Fibroblast of pulmonary artery (primary cell): ENCODE measurements at regions not wholly inside any gene's neighbourhood (a gene's known extent, or its start where the extent isn't known, plus 50 kb on each side); places are given as distances from the start of the nearest gene placed in this dataset.

Experiments
- DNase-seq: peaks from one replicate; pipeline ENCODE4 v3.0.0-alpha.2; 2010; ENCODE audit warnings: low read depth
- H3K4me3 ChIP-seq: replicated peaks from 2 replicates; pipeline ENCODE4 v1.5.1; 2011; ENCODE audit warnings: low read depth, mild to moderate bottlenecking, control low read depth, low read length, moderate library complexity
- CTCF ChIP-seq: IDR thresholded peaks from 2 replicates; pipeline ENCODE4 v1.5.1; 2011; ENCODE audit warnings: mild to moderate bottlenecking, control low read depth, low read length, inconsistent platforms; ENCODE audit errors: missing control alignments

- no peak overlapping the region for H3K4me3 ChIP-seq
- no peak for TF ChIP-seq CTCF
- DNase-seq = no peak
These were observed 61.1 kb upstream of the ARID5B start for GRCh38 chr10:61840403-61840802.

GRCh38 chr10:61841338-61841875 lies 60.1 kb upstream of the ARID5B start:
- no peak overlapping the region for H3K4me3 ChIP-seq
- no peak for TF ChIP-seq CTCF
- no peak for DNase-seq

- H3K4me3 ChIP-seq = no peak overlapping the region
- no peak for TF ChIP-seq CTCF
- DNase-seq = peak; percentile 66
These were observed 58.6 kb upstream of the ARID5B start for GRCh38 chr10:61842755-61843497.

- no peak for TF ChIP-seq CTCF
- H3K4me3 ChIP-seq = no peak overlapping the region
- DNase-seq = no peak
These were observed 57.2 kb upstream of the ARID5B start for GRCh38 chr10:61844116-61844822.

GRCh38 chr10:61845196-61845949 lies 56.1 kb upstream of the ARID5B start:
- TF ChIP-seq CTCF = no peak
- H3K4me3 ChIP-seq = no peak overlapping the region
- DNase-seq = no peak

GRCh38 chr10:61845950-61846268 lies 55.6 kb upstream of the ARID5B start:
- H3K4me3 ChIP-seq = no peak overlapping the region
- DNase-seq = no peak
- TF ChIP-seq CTCF = no peak
